Fibroblast of pulmonary artery (primary cell): ENCODE measurements at regions not wholly inside any gene's neighbourhood (a gene's known extent, or its start where the extent isn't known, plus 50 kb on each side); places are given as distances from the start of the nearest gene placed in this dataset.
A peak's percentile ranks its signal among the peaks of the same experiment; 100 is the strongest.
"Not testable (repeated sequence)": the region's sequence is repeated elsewhere in the genome, so short reads cannot be mapped to it uniquely, and the experiment has no call there.

Experiments
- DNase-seq: peaks from one replicate; pipeline ENCODE4 v3.0.0-alpha.2; 2010; ENCODE audit warnings: low read depth
- H3K4me3 ChIP-seq: replicated peaks from 2 replicates; pipeline ENCODE4 v1.5.1; 2011; ENCODE audit warnings: low read depth, mild to moderate bottlenecking, control low read depth, low read length, moderate library complexity
- TF ChIP-seq, protein P1 (sequence below): IDR thresholded peaks from 2 replicates; pipeline ENCODE4 v1.5.1; 2011; ENCODE audit warnings: mild to moderate bottlenecking, control low read depth, low read length, inconsistent platforms; ENCODE audit errors: missing control alignments

DNA sequence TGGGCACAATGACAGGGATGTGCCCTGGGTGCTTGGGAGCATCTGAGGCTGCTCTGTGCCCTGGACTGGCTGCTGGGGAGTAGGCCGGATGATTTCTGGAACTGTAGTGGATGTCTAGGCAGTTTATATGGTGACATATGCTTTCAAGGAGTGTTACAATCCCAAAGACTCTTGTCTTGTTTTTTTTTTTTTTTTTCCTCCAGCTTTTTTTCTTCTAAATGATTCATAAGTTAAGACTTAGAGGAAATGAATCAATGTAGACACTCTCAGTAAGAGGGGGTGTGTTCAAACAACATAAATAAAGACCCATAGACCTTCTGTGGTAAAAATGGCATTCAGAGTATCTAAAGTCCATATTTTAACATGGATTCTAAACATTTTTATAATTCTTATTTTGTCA, 706.1 kb upstream of the GOLIM4 start:
- TF ChIP-seq, protein P1, sequence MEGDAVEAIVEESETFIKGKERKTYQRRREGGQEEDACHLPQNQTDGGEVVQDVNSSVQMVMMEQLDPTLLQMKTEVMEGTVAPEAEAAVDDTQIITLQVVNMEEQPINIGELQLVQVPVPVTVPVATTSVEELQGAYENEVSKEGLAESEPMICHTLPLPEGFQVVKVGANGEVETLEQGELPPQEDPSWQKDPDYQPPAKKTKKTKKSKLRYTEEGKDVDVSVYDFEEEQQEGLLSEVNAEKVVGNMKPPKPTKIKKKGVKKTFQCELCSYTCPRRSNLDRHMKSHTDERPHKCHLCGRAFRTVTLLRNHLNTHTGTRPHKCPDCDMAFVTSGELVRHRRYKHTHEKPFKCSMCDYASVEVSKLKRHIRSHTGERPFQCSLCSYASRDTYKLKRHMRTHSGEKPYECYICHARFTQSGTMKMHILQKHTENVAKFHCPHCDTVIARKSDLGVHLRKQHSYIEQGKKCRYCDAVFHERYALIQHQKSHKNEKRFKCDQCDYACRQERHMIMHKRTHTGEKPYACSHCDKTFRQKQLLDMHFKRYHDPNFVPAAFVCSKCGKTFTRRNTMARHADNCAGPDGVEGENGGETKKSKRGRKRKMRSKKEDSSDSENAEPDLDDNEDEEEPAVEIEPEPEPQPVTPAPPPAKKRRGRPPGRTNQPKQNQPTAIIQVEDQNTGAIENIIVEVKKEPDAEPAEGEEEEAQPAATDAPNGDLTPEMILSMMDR: no peak
- peak; percentile 73 for DNase-seq
- H3K4me3 ChIP-seq: no peak overlapping the region

DNA sequence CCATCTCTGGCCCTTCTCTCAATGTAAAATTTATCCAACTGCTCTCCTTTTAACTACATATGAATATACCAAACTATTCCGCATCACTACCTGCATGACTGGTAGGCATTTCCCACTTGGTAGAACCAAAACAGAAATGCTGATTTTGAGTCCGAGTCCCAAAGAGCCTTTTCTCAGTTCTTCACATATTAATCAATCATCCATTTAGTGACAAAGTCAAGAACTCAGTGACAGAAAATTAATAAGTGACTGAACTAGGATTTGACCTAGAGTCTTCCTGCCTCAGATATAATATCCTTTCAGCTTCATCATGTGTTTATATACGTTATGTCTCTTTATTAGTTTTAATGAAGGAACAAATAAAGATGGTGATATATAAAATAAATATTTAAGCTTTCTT, 700.6 kb upstream of the GOLIM4 start:
- no peak for DNase-seq
- TF ChIP-seq, protein P1: no peak
- H3K4me3 ChIP-seq: no peak overlapping the region

DNA sequence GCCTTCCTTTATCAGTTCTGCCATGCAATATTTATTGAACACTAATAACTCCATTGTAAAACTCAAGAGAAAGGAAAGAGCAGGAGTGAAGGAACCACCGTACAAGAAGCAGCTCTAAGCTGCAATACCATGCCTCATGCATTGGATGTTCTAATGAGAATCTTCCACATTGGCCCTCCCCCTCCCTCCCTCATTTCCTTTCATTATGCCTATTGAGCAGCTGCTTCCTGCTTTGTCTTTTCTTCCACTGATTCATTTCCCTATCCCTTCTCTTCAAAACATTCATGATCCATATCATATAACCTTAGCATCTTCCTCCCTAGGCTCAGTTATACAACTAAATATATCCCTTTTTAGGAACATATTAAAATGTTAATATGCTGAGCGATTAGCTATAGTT, 698.7 kb upstream of the GOLIM4 start:
- TF ChIP-seq, protein P1: no peak
- H3K4me3 ChIP-seq: no peak overlapping the region
- DNase-seq: peak; percentile 23

DNA sequence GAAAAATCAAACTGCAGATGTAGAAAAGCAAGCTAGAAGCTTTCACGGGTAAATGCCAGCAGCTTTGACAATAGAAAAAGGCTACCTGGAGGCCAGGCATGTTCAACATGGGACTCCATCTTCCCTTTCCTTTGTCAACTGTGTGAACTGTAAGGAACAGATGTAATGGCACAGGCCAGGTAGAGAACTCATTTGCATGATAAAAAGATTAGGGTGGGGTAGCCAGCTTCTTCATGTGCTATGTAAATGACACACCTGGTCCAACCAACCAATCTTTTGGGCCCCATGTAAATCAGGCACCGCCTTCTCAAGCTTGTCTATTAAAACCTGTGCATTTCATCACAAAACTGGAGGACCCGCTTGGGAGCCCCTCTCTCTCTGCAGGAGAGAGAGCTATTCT, 686.5 kb upstream of the GOLIM4 start:
- DNase-seq: no peak
- H3K4me3 ChIP-seq: no peak overlapping the region
- TF ChIP-seq, protein P1: no peak

DNA sequence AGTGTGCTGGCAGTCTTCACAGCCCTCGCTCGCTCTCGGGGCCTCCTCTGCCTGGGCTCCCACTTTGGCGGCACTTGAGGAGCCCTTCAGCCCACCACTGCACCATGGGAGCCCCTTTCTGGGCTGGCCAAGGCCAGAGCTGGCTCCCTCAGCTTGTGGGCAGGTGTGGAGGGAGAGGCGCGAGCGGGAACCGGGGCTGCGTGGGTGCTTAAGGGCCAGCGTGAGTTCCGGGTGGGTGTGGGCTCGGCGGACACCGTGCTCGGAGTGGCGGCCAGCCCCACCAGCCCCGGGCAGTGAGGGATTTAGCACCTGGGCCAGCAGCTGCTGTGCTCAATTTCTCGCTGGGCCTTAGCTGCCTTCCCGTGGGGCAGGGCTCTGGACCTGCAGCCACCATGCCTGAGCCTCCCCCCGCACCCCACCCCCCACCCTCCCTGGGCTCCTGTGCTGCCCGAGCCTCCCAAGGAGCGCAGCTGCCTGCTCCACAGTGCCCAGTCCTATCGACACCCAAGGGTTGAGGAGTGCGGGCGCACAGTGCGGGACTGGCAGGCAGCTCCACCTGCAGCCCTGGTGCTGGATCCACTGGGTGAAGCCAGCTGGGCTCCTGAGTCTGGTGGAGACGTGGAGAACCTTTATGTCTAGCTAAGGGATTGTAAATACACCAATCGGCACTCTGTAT, 684.4 kb upstream of the GOLIM4 start:
- H3K4me3 ChIP-seq, DNase-seq: not testable (repeated sequence)

DNA sequence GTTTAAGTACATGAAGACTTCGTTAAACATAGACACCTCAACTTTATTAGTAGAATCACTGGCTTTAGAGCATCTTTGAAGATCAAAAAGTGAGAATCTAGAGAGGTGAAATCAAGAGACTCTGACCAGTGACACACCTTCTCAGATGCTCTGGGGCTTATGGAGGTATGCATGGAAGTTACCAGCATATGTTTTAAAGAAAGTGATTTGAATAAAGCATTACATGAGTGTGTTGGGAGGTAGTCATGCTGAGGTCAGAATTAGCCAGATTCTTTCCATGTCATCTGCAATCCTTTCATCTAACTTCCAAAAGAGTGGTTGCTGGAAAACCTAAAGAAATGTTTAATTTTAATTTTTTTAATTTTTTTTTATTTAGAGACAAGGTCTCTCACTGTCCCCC, 658.0 kb upstream of the GOLIM4 start:
- H3K4me3 ChIP-seq: no peak overlapping the region
- TF ChIP-seq, protein P1: no peak
- no peak for DNase-seq

DNA sequence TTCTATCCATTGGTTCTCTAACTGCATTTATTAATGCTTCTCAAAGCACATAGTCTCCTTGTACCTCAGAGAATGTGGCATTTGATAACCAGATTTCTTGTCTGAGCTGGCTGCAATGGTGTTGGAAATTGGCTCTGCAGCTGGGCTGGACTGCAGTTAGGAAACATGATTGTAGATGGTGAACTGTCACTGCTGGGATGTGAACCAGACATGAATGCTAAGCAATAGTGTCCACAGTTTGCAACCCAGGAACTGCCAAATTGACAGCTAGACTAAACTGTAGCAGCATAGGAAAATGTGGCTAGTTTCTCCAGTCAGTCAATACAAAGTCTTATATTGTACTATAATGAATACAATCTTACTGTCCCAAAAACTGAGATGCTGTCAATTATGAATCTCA, 656.6 kb upstream of the GOLIM4 start:
- TF ChIP-seq, protein P1: no peak
- DNase-seq: no peak

More for the DNA sequence above, 656.6 kb upstream of the GOLIM4 start:
- H3K4me3 ChIP-seq: no peak overlapping the region
